Epithelial cell of proximal tubule (primary cell): ENCODE measurements at regions not wholly inside any gene's neighbourhood (a gene's known extent, or its start where the extent isn't known, plus 50 kb on each side); places are given as distances from the start of the nearest gene placed in this dataset.

ENCODE experiments used
- DNase-seq: peaks from one replicate; pipeline ENCODE4 v3.0.0-alpha.2; 2011; ENCODE audit warnings: low read depth
- H3K4me3 ChIP-seq: 2 replicates; pipeline ENCODE4 v1.5.1; 2011; ENCODE audit warnings: low read depth, mild to moderate bottlenecking, low read length
- TF ChIP-seq, protein P1 (sequence below): conservative IDR thresholded peaks from 2 replicates; pipeline ENCODE4 v1.5.1; 2012; ENCODE audit warnings: low read depth, mild to moderate bottlenecking, low read length

GRCh38 chr13:22422712-22423111 lies 751.8 kb downstream of the FGF9 start:
- H3K4me3 ChIP-seq, result no peak overlapping the region
- DNase-seq, result no peak
- TF ChIP-seq, protein P1, sequence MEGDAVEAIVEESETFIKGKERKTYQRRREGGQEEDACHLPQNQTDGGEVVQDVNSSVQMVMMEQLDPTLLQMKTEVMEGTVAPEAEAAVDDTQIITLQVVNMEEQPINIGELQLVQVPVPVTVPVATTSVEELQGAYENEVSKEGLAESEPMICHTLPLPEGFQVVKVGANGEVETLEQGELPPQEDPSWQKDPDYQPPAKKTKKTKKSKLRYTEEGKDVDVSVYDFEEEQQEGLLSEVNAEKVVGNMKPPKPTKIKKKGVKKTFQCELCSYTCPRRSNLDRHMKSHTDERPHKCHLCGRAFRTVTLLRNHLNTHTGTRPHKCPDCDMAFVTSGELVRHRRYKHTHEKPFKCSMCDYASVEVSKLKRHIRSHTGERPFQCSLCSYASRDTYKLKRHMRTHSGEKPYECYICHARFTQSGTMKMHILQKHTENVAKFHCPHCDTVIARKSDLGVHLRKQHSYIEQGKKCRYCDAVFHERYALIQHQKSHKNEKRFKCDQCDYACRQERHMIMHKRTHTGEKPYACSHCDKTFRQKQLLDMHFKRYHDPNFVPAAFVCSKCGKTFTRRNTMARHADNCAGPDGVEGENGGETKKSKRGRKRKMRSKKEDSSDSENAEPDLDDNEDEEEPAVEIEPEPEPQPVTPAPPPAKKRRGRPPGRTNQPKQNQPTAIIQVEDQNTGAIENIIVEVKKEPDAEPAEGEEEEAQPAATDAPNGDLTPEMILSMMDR, result no peak

- H3K4me3 ChIP-seq, result no peak overlapping the region
- no peak for DNase-seq
- TF ChIP-seq, protein P1, result no peak
Observed at GRCh38 chr13:22423261-22423660, 752.4 kb downstream of the FGF9 start.

GRCh38 chr13:22425087-22425486 lies 754.2 kb downstream of the FGF9 start:
- TF ChIP-seq, protein P1, result no peak
- no peak for DNase-seq
- no peak overlapping the region for H3K4me3 ChIP-seq

DNA sequence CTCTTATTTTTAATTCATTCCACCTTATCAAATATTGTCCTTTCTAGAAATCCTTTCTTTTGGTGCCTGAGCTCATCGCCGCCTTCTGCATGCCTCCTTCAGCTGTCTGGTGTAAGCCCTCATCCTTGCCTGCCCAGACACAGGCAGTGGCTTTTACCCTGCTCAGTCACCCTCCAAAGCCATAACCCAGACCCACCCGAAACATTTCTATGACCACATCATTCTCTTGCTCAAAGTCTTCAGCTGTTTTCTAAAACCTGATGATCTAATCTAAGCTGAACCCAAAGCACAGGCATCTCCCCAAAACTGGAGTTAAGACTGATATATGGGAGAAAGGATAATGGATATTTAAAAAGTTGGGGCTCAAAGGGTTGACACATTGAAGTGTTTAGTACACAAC lies 753.7 kb upstream of the SGCG start:
- DNase-seq, result no peak
- TF ChIP-seq, protein P1, result no peak
- no peak overlapping the region for H3K4me3 ChIP-seq

GRCh38 chr13:22427783-22428182 lies 753.0 kb upstream of the SGCG start:
- DNase-seq, result no peak
- no peak overlapping the region for H3K4me3 ChIP-seq
- TF ChIP-seq, protein P1, result no peak

- H3K4me3 ChIP-seq, result no peak overlapping the region
- DNase-seq, result no peak
Observed at GRCh38 chr13:22428188-22428828, 752.5 kb upstream of the SGCG start.

GRCh38 chr13:22432690-22433089 lies 748.1 kb upstream of the SGCG start:
- no peak overlapping the region for H3K4me3 ChIP-seq
- TF ChIP-seq, protein P1, result no peak
- DNase-seq, result no peak

More at GRCh38 chr13:22428188-22428828, 752.5 kb upstream of the SGCG start:
- TF ChIP-seq, protein P1, result no peak
